Adrenal gland (tissue), 5 donors: ENCODE measurements at regions not wholly inside any gene's neighbourhood (a gene's known extent, or its start where the extent isn't known, plus 50 kb on each side); places are given as distances from the start of the nearest gene placed in this dataset.

Experiments used
- CTCF ChIP-seq, 6 experiments: fragments of 450-650 bp in 4 of 6; fragments of 200-600 bp in 2 of 6; sonication (generic) in 1 of 6; IDR thresholded peaks; 1 replicate in 5 of 6; 2 replicates in 1 of 6; pipeline versions ENCODE4 v1.5.1 to v1.8.0; 2016 to 2021; ENCODE audit warnings: antibody characterized with exemption in 6 of 6, mild to moderate bottlenecking in 2 of 6, moderate library complexity in 1 of 6
- POLR2A ChIP-seq, 2 donors: fragments of 450-650 bp; IDR thresholded peaks; one replicate each; pipeline ENCODE4 v1.6.1; 2017; ENCODE audit warnings: antibody characterized with exemption in 2 of 2, mild to moderate bottlenecking in 2 of 2, moderate library complexity in 1 of 2
- donor health status: DM: no; HTN: no; CAD: no.

GRCh38 chr5:170445936-170446335 lies 56.8 kb upstream of the KCNMB1 start:
- TF ChIP-seq POLR2A (IDR thresholded peaks at IDR 0.05) (no peak), CTCF (IDR thresholded peaks at IDR 0.05) (no peak)
